PC-3 (cell line): ENCODE measurements at regions not wholly inside any gene's neighbourhood (a gene's known extent, or its start where the extent isn't known, plus 50 kb on each side); places are given as distances from the start of the nearest gene placed in this dataset.

ENCODE experiments used
- ATAC-seq: fragments of 200-7000 bp; cut with Tn5 transposase; 2 replicates; pipeline ENCODE4 v1.9.1; 2020; ENCODE audit warnings: mild to moderate bottlenecking, moderate library complexity
- BruUV-seq: library from RNA; stranded (reverse); fragments of 400-500 nt; replicated peaks from 2 replicates; lab custom pipeline; 2021; lab: Mats Ljungman, UMichigan
- CTCF ChIA-PET: fragments of 300-600 bp; sonication (Branson Sonifier 250); formaldehyde crosslinking; loops from one replicate; lab custom pipeline; 2022; ENCODE audit warnings: antibody characterized with exemption; lab: Charles Lee
- POLR2A ChIA-PET: fragments of 300-600 bp; sonication (Branson Sonifier 250); formaldehyde crosslinking; loops from one replicate; lab custom pipeline; 2022; ENCODE audit warnings: antibody characterized with exemption; ENCODE audit not compliant: unreplicated experiment; lab: Charles Lee
- DNase-seq: peaks from one replicate; pipeline ENCODE4 v3.0.0-alpha.2; 2015
- H2AFZ ChIP-seq: fragments of 300-600 bp; sonication (generic); 2 replicates; pipeline ENCODE4 v1.6.0; 2016; ENCODE audit warnings: antibody characterized with exemption, low read length
- H3F3A ChIP-seq: fragments of 300-600 bp; sonication (generic); one replicate; pipeline ENCODE4 v1.6.0; 2017; ENCODE audit warnings: antibody characterized with exemption, low read length, control low read depth, mild to moderate bottlenecking; ENCODE audit not compliant: unreplicated experiment
- H3K27ac ChIP-seq: fragments of 300-600 bp; sonication (generic); 2 replicates; pipeline ENCODE4 v1.5.1; 2016; ENCODE audit warnings: mild to moderate bottlenecking, low read length
- H3K27me3 ChIP-seq: fragments of 300-600 bp; sonication (generic); 2 replicates; pipeline ENCODE4 v1.6.1; 2016; ENCODE audit warnings: low read length, mixed read lengths
- H3K36me3 ChIP-seq: fragments of 300-600 bp; sonication (generic); 2 replicates; pipeline ENCODE4 v1.6.1; 2016; ENCODE audit warnings: low read depth, mixed run types, low read length, mixed read lengths
- H3K4me1 ChIP-seq: fragments of 300-600 bp; sonication (generic); 2 replicates; pipeline ENCODE4 v1.5.1; 2016; ENCODE audit warnings: low read length; ENCODE audit not compliant: insufficient read depth
- H3K4me2 ChIP-seq: fragments of 300-600 bp; sonication (generic); 2 replicates; pipeline ENCODE4 v1.6.0; 2016; ENCODE audit warnings: low read length
- H3K4me3 ChIP-seq: fragments of 300-600 bp; sonication (generic); 2 replicates; pipeline ENCODE4 v1.5.1; 2016; ENCODE audit warnings: mild to moderate bottlenecking, low read length, mixed read lengths
- H3K79me2 ChIP-seq: fragments of 300-600 bp; sonication (generic); 2 replicates; pipeline ENCODE4 v1.6.1; 2017; ENCODE audit warnings: low read length, mixed read lengths
- H3K9ac ChIP-seq: fragments of 300-600 bp; sonication (generic); 2 replicates; pipeline ENCODE4 v1.6.0; 2016; ENCODE audit warnings: mild to moderate bottlenecking, low read length
- H3K9me2 ChIP-seq: fragments of 300-600 bp; sonication (generic); replicated peaks from 2 replicates; pipeline ENCODE4 v1.6.1; 2016; ENCODE audit warnings: mixed run types, low read length, mixed read lengths
- H3K9me3 ChIP-seq: fragments of 300-600 bp; sonication (generic); 2 replicates; pipeline ENCODE4 v1.6.1; 2016; ENCODE audit warnings: low read length, mixed read lengths
- H4K20me1 ChIP-seq: fragments of 300-600 bp; sonication (generic); 2 replicates; pipeline ENCODE4 v1.6.1; 2016; ENCODE audit warnings: low read length, mixed read lengths
- CTCF ChIP-seq: fragments of 300-600 bp; sonication (generic); conservative IDR thresholded peaks from 2 replicates; pipeline ENCODE4 v1.5.1; 2017; ENCODE audit warnings: antibody characterized with exemption, low read depth, mild to moderate bottlenecking, low read length
- EZH2 ChIP-seq: fragments of 300-600 bp; sonication (generic); IDR thresholded peaks from one replicate; pipeline ENCODE4 v1.6.1; 2017; ENCODE audit warnings: antibody characterized with exemption, mild to moderate bottlenecking, low read length; ENCODE audit not compliant: unreplicated experiment
- EZH2phosphoT487 ChIP-seq: fragments of 300-600 bp; sonication (generic); IDR thresholded peaks from 2 replicates; pipeline ENCODE4 v1.6.1; 2018; ENCODE audit warnings: mild to moderate bottlenecking, antibody characterized with exemption, low read length, borderline replicate concordance
- intact Hi-C: fragments of 100-400 bp; cut with micrococcal nuclease; formaldehyde crosslinking; loops from 2 replicates; pipeline ENCODE4 v1.9.0; 2023

GRCh38 chr6:3584606-3585005, 127.8 kb upstream of the SLC22A23 start:
- H3F3A ChIP-seq: no peaks in the 10 kb centered on the region
- no peaks in the 10 kb centered on the region for H3K9me3 ChIP-seq
- H3K4me1 ChIP-seq: peaks cover 16% of the 10 kb centered on the region
- no peaks in the 10 kb centered on the region for H3K36me3 ChIP-seq
- BruUV-seq: no TSS peak
- no peaks in the 10 kb centered on the region for H4K20me1 ChIP-seq
- ATAC-seq (no peak), DNase-seq (peak; percentile 41)
- TF ChIP-seq EZH2 (no peak), EZH2phosphoT487 (no peak), CTCF (no peak)
- ChIA-PET POLR2A (no interaction called here), CTCF (no interaction called here)
- H3K79me2 ChIP-seq: no peaks in the 10 kb centered on the region
- intact Hi-C loops: loop anchor here (1.0 kb wide), 1 partner anchor 28 kb away; no protein-coding TSS in a partner anchor
- H3K27me3 ChIP-seq: no peaks in the 10 kb centered on the region
- no peak overlapping the region for H3K4me3 ChIP-seq
- H3K9ac ChIP-seq: no peak overlapping the region
- no peak overlapping the region for H3K27ac ChIP-seq
- H3K9me2 ChIP-seq: no peaks in the 10 kb centered on the region
- H3K4me2 ChIP-seq: peak overlapping the region; percentile 42
- no peak overlapping the region for H2AFZ ChIP-seq

- H3K9me3 ChIP-seq: no peaks in the 10 kb centered on the region
- no TSS peak for BruUV-seq
- CTCF ChIA-PET: no interaction called here
- intact Hi-C loops: no loop called here
- no peaks in the 10 kb centered on the region for H4K20me1 ChIP-seq
- POLR2A ChIA-PET: no interaction called here
- DNase-seq (no peak), ATAC-seq (no peak)
- no peaks in the 10 kb centered on the region for H3K27me3 ChIP-seq
- no peaks in the 10 kb centered on the region for H3F3A ChIP-seq
- H3K79me2 ChIP-seq: no peaks in the 10 kb centered on the region
- no peak overlapping the region for H3K4me3 ChIP-seq
- H3K9ac ChIP-seq: no peak overlapping the region
- no peak overlapping the region for H3K27ac ChIP-seq
- no peaks in the 10 kb centered on the region for H3K36me3 ChIP-seq
- H3K4me2 ChIP-seq: no peak overlapping the region
- H3K9me2 ChIP-seq: no peaks in the 10 kb centered on the region
- H3K4me1 ChIP-seq: peaks cover 16% of the 10 kb centered on the region
- H2AFZ ChIP-seq: no peak overlapping the region
- no peak for TF ChIP-seq EZH2
- TF ChIP-seq EZH2phosphoT487: no peak
- TF ChIP-seq CTCF: no peak
Observed at GRCh38 chr6:3581469-3581868, 124.6 kb upstream of the SLC22A23 start.

- Histone ChIP-seq H3K9ac (no peak overlapping the region), H3K9me3 (no peaks in the 10 kb centered on the region), H3K4me3 (no peak overlapping the region), H3K27me3 (no peaks in the 10 kb centered on the region), H3K9me2 (no peaks in the 10 kb centered on the region), H3K79me2 (no peaks in the 10 kb centered on the region), H3K27ac (no peak overlapping the region), H3K4me1 (peaks cover 3% of the 10 kb centered on the region), H3K36me3 (no peaks in the 10 kb centered on the region), H3K4me2 (no peak overlapping the region), H3F3A (no peaks in the 10 kb centered on the region), H2AFZ (no peak overlapping the region), H4K20me1 (no peaks in the 10 kb centered on the region)
- TF ChIP-seq CTCF (no peak), EZH2 (no peak), EZH2phosphoT487 (no peak)
- DNase-seq (no peak), ATAC-seq (no peak)
- no TSS peak for BruUV-seq
- ChIA-PET CTCF (no interaction called here), POLR2A (no interaction called here)
- intact Hi-C loops: no loop called here
Observed at GRCh38 chr6:3579652-3580175, 122.9 kb upstream of the SLC22A23 start.
